ENCODE measurements at regions not wholly inside any gene's neighbourhood (a gene's known extent, or its start where the extent isn't known, plus 50 kb on each side); places are given as distances from the start of the nearest gene placed in this dataset.
"Not testable (repeated sequence)": the region's sequence is repeated elsewhere in the genome, so short reads cannot be mapped to it uniquely, and the experiment has no call there.

DNA sequence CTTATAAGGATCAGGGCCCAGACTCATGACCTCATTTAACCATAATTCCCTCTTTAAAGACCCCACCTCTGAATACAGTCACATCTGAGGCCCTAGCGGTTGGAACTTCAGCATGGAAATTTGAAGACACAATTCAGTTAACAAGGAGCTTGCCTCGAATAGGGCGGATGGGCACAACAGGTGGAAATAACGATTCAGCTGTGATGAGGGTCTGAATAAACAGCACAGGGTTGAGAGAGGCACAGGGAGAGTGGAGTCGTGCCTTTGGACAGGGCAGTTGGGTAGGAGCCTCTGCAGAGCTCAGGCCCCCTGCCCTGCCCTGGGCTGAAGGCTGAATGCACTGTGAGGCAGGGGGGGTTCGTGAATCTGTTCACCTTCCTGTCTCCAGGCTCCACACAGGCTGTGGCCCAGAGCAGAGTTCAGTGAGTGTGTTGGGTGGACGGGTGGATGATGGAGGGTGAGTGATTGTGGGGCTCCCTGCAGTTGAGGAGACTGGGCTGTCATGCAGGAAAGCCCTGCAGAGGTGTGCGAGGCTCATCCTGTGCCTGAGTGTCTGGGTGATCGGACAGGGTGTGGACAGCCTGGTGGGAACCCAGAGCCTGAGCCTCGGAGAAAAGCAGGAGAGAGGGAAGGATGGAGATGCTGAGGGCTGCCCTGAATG lies 243.1 kb downstream of the FOXD2 start:
- in situ Hi-C loops (cut with MboI; ENCODE audit: low sequenced_read_pairs) = no loop called here

DNA sequence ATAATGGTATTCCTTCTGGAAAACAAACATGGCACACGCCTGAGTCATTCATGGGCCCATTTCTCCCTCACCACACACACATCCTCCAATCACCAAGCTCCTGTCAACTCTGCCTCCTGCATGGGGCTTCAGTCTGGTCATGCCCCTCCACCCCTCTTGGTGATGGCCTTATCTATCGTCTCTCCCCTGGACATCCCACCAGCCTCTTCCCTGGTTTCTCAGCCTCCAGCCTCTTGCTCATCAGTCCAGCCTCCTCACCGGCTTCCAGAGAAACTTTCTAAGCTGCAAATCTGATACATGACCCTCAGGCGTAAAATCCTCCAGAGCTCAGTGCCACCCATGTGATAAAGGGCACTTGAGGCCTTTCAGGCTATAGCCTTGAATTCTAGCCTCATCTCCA lies 243.9 kb downstream of the FOXD2 start:
- in situ Hi-C loops (cut with MboI; ENCODE audit: low sequenced_read_pairs) = no loop called here

DNA sequence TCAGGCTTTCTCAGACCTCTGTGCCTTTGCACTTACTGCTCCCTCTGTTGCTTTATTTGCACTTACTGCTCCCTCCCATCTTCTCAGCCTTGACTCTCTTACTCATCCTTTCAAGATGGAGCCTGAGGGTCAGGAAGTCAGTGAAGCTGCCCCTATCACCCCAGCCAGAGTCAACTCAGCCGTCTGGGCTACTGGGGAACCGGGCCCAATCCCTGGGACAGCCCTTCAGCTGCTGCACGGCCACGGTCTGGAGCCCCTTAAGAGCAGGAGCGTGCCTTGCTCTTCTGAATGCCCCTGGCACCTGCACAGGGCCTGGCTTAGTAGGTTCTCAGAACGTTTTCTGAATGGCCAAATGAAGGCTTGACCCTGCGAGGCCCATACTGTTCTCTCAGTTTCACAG lies 244.4 kb downstream of the FOXD2 start:
- in situ Hi-C loops (cut with MboI; ENCODE audit: low sequenced_read_pairs) = no loop called here

DNA sequence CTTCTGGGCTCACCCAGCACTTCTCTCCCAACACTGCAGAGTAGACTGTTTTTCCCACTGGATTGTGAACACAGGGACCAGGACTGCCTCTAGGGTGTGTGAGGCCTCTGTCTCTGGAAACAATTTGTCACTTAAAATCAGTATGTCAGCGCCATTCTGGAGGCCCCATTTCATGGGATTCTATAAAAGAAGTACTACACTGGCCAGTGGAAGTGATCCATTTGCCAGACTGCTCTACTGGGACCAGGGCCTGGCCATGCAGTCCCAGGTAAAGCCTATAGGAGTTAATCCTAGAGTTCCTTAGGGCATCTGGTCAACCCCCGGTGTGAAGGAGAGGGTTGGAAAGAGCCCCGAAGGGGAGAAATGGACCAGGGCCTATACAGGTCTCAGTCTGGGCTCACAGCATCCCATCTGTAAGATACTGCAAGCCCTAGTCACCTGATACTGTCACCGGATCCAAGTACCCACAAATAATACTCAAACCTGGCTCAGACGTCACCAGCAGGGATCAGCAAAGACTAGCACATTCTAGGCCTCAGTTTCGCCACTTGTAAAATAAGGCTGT lies 245.0 kb downstream of the FOXD2 start:
- in situ Hi-C loops (cut with MboI; ENCODE audit: low sequenced_read_pairs) = no loop called here

DNA sequence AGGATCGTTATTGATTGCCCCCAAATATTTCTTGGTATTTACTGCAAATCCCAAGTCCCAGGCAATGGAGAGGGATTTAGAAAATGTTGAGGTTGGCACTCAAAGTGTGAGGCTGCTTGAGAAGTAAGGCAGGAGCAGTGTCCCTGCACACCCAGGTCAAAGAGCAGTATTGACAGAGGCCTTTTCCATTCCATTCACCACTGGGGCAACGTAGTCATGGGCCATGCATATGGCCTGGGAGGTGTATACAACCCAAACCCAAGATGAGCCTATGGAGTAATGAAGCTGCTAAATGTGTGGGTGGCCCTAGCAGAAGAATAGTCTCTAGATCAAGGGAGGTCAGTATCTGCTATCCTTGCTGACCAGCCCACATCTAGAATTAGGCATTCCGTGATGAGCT lies 245.6 kb downstream of the FOXD2 start:
- in situ Hi-C loops (cut with MboI; ENCODE audit: low sequenced_read_pairs) = no loop called here

DNA sequence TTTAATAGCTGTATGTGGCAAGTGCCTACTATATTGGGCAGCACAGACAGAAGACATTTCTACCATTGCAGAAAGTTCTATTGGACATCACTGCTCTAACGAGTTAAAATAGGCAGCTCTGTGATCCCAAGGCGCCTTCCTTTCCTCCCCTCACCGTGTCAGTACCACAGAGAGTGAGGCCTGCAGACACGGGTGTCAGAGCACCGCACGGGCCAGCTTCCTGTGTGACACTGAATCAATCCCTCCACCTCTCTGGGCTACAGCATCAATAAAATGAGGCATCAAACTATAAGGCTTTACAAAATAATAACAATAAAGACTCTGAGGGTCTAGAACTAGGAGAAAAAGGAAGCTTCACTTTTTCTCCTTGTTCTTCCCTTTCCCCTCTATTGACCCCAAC lies 246.7 kb downstream of the FOXD2 start:
- in situ Hi-C loops (cut with MboI; ENCODE audit: low sequenced_read_pairs) = no loop called here

DNA sequence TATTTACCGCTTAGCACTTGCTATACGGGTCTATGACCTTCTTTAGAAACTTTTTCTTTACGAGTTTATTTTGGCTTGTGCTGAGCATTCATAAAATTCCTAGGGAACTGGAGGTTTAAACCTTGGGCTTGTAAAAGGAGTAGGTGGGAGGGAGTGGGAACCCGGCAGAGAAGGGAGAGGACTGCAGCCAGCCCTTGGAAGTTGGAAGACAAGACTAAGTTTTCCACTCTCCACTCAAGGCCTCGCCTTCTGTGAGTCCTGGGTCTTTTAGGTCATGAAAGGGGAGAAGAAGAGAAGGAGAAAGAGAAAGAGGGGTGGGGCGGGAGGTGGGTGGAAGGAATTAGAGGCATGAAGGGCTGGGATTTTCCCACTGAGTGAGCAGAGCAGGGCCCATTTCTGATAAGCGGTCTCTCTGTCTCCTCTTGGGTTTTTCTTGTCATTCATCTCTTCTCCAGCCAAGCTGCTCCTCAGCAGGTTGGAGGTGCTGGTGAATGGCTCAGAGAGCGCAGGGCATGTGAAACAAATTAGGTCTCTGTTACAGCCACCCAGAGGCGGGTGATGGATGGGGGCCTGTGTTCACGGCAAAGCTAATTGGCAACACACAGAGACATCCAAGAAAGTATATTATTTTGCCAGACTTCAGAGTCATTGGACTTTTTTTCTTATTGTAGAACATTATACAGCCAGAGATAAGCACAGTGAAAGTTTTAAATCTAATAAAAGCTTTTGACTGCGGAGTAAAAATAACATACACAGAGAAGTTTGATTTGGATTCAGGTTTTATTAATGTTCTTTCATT lies 247.3 kb downstream of the FOXD2 start:
- in situ Hi-C loops (cut with MboI; ENCODE audit: low sequenced_read_pairs) = no loop called here

DNA sequence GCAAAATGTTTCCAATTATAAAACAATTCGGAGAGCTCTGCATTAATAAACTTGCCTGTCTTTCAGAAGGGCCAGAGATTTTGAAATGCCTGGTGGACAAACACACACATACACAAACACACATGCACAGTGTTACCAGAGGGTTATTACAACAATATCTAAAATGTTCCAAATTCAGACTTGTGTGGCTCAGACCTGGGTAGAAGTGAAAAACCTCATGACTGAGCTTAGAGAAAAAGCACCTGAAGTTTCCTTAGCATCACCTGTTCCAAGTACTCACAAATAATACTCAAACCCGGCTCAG lies 247.9 kb downstream of the FOXD2 start:
- in situ Hi-C loops (cut with MboI; ENCODE audit: low sequenced_read_pairs) = no loop called here

DNA sequence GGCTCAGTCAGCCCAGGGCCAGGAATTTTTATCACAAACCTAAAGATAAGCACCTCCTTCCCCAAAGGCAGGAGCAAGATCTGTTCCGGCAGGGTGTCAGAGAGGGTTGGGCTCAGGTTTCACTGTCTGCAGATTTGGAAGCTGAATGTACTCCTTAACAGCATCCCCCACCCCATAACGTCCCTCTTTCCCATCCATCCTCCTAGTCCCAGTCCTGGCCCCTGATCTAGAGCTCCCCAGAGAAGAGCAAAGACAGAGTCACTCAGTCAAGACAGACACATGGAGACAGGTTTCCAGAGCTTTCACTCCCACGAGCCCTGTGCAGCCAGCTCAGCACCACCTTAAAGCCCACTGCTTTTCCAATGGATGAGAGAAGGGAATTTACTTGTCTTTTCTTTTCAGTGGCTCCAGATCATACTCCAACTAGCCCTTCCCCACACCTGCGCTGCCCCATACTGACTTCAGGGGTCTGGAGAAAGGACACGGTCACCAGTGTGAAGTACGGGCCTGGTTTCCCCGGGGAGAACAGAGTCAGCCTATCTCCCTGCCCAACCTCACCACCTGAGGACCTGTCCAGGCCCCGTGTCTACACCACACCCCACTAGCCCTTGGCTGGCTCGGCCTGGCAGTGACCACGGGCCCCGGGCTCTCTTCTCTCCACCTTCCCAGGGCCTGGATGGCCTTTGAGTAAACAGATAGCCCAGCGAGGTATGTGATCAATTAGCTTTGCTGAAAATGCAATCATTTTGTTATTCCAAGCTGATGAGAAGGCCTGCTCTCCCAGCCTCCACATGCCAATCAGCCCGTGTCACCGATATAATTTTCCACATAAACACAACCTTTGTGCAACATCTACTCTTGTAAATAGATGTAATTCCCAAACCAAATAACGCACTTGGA lies 249.1 kb downstream of the FOXD2 start:
- in situ Hi-C loops (cut with MboI; ENCODE audit: low sequenced_read_pairs) = no loop called here

DNA sequence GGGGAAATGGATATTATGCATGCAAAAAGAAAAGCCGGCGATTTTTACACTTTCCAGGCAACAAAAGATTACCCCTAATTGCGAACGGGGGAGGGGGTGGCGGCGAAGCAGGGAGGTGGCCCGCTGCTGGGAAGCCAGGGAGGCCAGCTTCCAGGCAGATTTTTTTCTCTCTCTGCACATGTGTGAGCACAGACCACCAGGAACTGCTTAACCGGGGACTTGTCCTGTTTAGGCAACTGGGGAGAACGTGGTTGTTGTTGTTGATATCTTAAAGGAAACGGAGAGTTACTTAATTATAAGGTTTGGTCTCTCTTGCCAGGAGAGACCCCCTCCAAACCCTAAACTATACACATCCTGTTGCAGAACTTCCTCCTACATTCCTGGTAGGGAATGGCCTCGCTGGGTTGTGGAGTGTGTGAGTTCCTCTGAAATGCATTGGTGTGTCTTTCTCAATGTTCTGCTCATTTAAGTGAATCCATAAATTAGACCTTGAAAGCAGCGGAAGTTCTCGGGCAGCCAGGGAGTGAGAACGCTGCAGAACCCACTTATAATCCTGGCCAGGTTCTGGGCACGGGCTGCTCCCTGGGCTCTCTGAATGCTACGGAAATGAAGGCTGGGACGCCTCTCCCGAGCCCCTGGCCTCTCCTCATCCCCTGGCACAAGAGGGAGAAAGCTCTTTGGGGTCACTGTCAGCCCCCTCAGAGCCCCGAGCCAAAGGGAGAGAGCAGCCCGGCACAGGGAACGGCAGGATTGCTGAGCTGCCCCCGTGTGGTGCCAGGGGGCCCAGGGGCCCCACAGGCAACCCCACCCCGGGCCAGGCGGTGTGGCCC lies 250.0 kb downstream of the FOXD2 start:
- in situ Hi-C loops (cut with MboI; ENCODE audit: low sequenced_read_pairs) = no loop called here

DNA sequence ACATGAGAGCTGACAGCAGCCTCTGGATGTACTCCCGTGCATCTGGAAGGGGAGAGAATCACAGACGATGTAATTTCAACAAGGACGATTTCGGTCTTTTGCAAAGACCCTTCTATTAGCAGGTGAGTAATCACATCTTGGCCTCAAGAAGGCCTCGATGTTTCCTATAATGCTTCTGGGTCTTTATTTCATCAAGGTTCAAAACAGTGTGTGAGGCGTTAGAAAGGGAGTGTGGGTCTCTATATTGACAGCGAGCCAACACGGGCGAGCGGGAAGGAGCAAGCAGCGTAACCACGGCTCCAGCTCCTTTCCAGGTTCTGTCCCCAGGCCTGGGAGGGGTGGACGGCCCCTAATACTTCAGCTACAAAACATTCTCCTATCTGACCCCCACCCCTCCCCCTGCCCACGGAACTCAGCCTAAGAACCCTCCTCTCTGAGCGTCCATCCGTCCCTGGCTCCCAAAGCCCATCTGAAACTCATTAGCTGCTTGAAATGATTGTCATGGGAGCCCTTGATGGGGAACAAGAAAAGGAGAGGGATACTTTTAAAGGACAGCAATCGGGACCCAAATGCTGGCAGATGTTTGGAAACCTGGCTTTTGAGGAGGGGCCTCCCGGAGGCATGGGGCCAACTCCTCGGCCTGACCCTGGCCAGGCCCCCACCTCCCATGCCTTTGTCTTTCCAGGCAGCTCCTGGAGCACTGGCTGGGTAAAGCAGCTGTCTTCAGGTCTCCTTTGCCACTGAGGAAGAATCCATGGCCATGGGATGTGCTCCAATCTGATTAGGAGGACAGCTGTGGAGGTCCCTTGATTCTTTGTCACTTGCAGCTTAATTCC lies 250.8 kb downstream of the FOXD2 start:
- in situ Hi-C loops (cut with MboI; ENCODE audit: low sequenced_read_pairs) = no loop called here

DNA sequence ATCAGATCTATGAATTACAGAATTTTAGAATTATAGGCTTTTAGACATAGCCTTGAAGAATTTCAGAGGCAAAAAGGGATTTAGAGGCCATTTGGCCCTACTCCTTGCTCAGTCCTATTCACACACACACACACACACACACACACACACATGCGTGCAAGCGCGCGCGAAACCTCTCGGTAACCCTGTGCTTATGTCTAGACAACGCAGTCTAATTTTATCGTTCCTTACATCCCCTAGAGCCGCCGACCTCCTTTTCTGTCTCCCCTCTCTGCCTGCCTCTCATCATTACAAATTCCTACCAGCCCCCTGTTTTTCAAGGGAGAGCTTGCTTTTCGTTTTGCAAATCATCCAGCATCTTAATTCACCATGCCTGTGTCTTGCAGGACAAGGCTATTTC lies 252.1 kb downstream of the FOXD2 start:
- in situ Hi-C loops (cut with MboI; ENCODE audit: low sequenced_read_pairs) = no loop called here

DNA sequence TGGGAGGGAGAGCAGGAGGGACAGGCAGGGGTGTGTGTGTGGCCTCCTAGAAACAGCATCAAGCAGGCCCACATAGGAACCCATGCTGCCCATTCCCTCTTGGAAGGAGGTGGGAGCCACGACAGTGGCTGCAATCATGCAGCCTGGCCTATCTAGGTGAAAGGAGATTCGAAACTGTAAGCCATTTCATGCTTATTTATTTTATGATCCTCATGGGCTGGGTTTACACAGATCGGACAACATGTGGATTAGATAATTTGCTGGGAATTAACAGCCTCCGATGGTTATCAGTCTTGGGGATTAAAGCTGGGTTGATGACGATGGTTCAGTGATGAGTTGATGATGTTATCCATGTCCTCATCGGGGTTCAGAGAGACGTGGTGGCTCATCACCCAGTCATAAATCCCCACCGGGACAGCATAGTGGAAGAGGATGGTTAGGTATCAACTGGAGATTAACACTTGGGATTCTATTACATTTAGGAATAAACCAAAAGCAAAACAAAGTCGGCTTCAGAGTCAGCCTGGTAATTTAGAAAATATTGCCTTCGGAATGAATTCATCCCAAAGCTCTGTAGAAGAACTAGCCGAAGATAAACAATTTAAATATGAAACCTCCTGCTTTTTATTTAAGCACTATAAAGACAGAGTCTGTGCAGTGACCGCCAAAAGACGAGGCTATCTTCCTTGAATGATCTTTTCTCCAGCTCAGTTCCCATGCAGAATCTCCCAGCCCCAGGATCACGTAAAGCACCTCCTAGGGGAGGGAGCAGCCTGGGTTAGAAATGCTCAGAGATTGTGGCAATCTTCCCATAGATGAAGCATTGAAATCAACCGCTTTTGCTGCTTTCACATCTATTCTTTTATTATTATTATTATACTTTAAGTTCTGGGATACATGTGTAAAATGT lies 252.8 kb downstream of the FOXD2 start:
- in situ Hi-C loops (cut with MboI; ENCODE audit: low sequenced_read_pairs) = no loop called here

DNA sequence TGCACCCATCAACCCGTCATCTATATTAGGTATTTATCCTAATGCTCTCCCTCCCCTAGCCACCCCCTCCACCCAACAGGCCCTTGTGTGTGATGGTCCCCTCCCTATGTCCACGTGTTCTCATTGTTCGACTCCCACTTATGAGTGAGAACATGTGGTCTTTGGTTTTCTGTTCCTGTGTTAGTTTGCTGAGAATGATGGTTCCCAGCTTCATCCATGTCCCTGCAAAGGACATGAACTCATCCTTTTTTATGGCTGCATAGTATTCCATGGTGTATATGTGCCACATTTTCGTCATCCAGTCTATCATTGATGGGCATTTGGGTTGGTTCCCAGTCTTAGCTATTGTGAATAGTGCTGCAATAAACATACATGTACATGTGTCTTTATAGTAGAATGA lies 253.4 kb downstream of the FOXD2 start:
- in situ Hi-C loops (cut with MboI; ENCODE audit: low sequenced_read_pairs) = not testable (repeated sequence)

DNA sequence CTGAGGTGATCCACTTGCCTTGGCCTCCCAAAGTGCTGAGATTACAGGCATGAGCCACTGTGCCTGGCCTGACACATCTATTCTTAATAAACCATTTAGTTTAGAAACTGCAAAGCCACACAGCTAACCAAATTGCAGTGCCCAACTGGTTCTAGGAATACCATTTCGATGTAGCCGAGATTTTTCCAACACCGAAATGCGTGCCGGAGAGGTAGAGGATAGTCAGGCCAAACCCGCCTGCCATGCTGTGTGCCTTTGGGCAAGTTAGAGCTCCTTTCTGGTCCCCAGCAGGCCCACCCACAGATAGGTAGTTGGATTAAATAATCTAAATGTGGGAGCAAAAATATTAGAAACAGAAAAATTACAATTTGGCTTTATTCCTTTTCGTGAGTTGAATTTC lies 254.4 kb downstream of the FOXD2 start:
- in situ Hi-C loops (cut with MboI; ENCODE audit: low sequenced_read_pairs) = no loop called here

DNA sequence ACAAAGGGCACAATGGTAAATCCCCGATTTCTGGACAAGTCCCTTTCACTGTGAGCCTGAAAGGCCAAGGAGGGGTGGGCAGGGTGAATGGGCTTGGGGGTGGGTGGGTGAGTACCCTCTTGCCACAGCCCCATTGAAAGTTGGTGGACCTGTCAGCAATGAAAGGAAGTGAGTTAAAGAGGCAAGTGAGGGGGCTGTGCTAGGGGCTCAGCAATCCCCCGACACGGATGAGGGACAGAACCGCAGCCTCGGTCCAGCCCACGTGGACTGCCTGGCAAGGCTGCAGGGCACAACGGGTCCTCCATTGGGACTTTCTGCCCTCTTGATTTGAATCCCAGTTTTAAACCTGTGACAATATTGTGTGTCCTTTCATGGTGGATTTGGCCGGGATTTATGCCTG lies 255.3 kb downstream of the FOXD2 start:
- in situ Hi-C loops (cut with MboI; ENCODE audit: low sequenced_read_pairs) = no loop called here

DNA sequence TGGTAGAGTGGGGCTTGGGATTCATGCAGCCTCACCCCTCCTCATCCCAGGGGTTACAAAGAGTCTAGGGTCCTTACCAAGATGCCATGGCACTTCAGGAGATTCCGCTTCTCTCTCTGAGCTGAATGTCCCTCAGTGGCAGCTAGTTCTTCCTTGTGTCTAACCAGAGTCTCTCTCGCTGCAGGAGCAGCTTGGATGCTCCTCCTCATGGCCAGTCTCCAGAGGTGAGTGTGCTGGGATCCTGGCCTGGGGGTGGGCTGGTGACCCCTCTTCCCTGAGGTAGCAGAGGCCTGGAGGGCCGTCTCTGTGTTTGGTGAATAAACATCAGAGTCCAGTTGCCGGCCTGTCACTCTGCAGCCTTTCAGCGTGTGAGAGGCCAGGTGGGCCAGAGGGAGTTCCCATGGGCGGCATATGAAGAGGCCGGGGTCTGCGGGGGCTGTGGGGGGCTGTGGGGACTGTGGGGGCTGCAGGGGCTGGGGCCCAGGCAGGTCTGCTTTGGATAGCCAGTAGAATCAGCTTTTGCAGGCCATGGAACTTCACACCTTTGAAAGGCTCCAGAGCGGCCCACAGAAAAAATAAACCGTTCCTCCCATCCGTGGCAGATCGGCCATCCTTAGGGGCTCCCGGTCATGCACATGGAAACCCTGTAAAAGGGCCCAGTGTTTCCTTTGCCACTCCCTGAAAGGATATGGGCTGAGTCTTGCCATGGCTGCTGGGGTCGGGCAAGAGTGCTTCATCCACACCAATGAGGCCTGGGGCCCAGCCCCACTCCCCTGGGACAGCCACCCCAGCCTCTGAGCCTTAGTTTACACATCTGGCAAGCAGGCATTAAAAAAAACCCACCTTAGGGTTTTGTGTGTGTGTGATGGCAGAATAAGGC lies 256.4 kb downstream of the FOXD2 start:
- in situ Hi-C loops (cut with MboI; ENCODE audit: low sequenced_read_pairs) = no loop called here

DNA sequence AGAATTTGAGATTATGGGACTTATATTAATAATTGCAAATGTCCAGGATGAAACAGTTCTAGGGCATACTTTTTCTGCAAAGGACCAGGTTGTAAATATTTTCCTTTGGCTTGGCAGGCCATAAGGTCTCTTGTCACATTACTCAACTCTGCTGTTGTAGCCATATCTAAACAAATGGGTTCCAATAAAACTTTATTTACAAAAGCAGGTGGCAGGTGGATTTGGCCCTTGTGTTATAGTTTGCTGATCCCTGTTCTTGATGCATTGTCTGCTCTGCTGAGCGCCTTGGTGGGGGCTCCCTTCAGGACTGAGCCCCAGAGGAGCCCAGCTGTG lies 258.5 kb downstream of the FOXD2 start:
- in situ Hi-C loops (cut with MboI; ENCODE audit: low sequenced_read_pairs) = no loop called here

Data from HL-60/S4 treated with retinoic acid at 250 ng/mL for 4 days and 3 days (cell line).